ENCODE measurements at regions not wholly inside any gene's neighbourhood (a gene's known extent, or its start where the extent isn't known, plus 50 kb on each side); places are given as distances from the start of the nearest gene placed in this dataset.

- Histone ChIP-seq H3F3A (ENCODE audit: insufficient read depth) (no peaks in the 10 kb centered on the region), H3K79me2 (ENCODE audit: insufficient read depth, low read length) (no peaks in the 10 kb centered on the region), H4K20me1 (ENCODE audit: low read depth, low read length) (no peaks in the 10 kb centered on the region), H3K27ac (ENCODE audit: low read depth, low read length) (no peak overlapping the region), H3K4me2 (ENCODE audit: low read depth, low read length, poor library complexity, severe bottlenecking) (no peak overlapping the region), H3K9me2 (replicated peaks; ENCODE audit: insufficient read depth, low read length) (no peaks in the 10 kb centered on the region), H3K36me3 (ENCODE audit: low read length) (no peaks in the 10 kb centered on the region), H3K9me3 (ENCODE audit: insufficient read depth, low read length) (no peaks in the 10 kb centered on the region), H3K27me3 (ENCODE audit: low read length) (no peaks in the 10 kb centered on the region), H2AFZ (ENCODE audit: low read depth, low read length, severe bottlenecking) (no peak overlapping the region), H3K4me3 (ENCODE audit: insufficient read depth, low read length, poor library complexity, severe bottlenecking) (no peak overlapping the region), H3K9ac (ENCODE audit: low read length) (no peak overlapping the region)
- TF ChIP-seq EZH2phosphoT487 (conservative IDR thresholded peaks at IDR 0.05; ENCODE audit: low read length) = no peak
- TF ChIP-seq CTCF (IDR thresholded peaks at IDR 0.05; ENCODE audit: insufficient read depth, low read length, poor library complexity, severe bottlenecking) = no peak
Measured at GRCh38 chr7:125661006-125661405, 731.4 kb upstream of the POT1 start.

DNA sequence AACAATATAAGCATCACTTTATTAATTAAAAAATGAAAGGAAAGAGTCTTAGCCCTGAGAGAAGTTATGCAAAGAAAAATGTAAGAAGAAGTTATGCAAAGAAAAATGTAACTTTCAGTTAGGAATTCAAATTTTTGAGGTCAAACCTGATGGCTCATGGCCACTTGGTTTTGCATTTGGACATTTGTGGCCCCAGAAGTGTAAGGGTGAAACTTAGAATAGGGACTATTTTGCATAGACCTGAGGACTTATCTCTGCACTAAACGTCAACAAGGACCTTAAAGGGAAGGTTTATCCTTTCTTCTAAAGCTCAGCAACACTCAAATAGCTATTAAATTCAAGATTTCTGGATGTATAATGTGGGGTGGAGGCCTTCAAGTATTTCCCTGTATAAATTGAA is 724.5 kb upstream of the POT1 start:
- Histone ChIP-seq H3K4me2 (ENCODE audit: low read depth, low read length, poor library complexity, severe bottlenecking) (no peak overlapping the region), H3K27ac (ENCODE audit: low read depth, low read length) (no peak overlapping the region), H2AFZ (ENCODE audit: low read depth, low read length, severe bottlenecking) (peak overlapping the region; percentile 60), H3K27me3 (ENCODE audit: low read length) (no peaks in the 10 kb centered on the region), H3K79me2 (ENCODE audit: insufficient read depth, low read length) (no peaks in the 10 kb centered on the region), H3K9me2 (replicated peaks; ENCODE audit: insufficient read depth, low read length) (no peaks in the 10 kb centered on the region), H3K4me3 (ENCODE audit: insufficient read depth, low read length, poor library complexity, severe bottlenecking) (no peak overlapping the region), H3K9me3 (ENCODE audit: insufficient read depth, low read length) (no peaks in the 10 kb centered on the region), H3K9ac (ENCODE audit: low read length) (no peak overlapping the region), H4K20me1 (ENCODE audit: low read depth, low read length) (no peaks in the 10 kb centered on the region), H3F3A (ENCODE audit: insufficient read depth) (no peaks in the 10 kb centered on the region), H3K36me3 (ENCODE audit: low read length) (no peaks in the 10 kb centered on the region)
- TF ChIP-seq EZH2phosphoT487 (conservative IDR thresholded peaks at IDR 0.05; ENCODE audit: low read length) = no peak
- no peak for TF ChIP-seq CTCF (IDR thresholded peaks at IDR 0.05; ENCODE audit: insufficient read depth, low read length, poor library complexity, severe bottlenecking)

DNA sequence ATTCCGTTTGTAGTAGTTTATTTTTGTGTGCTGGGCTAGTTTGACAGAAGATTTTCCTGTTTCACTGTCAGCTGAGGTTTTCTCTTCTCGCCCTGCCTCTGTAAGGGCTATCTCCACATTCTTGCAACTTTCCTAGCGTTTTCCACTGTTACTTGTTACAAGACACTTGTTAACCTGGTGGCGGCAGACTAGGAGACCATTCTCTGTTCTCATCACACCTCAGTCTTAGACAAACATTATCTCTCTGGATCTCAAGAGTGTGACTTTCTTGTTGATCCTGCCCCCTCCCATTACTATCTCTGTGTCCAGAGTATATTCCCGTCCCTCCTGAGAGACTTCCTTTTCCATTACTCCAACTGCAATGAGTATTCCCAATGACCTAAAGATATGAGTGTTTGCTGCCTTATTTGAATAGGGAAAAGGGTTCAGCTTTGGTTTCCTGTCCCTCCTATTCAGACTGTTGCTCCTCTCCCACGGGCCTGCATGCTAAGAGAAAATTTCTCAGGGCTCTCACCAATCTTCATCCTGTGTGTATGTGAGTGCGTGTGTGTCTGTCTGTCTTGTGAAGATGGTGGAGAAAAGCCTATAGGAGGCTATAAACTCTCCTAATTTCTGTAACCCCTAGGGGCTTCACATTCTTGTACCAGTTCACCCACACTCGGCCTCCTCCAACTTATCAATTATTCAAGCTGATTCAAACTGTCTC is 722.4 kb upstream of the POT1 start:
- H4K20me1 ChIP-seq (ENCODE audit: low read depth, low read length) = no peaks in the 10 kb centered on the region
- H3K9ac ChIP-seq (ENCODE audit: low read length) = no peak overlapping the region
- peak overlapping the region; percentile 27 for H2AFZ ChIP-seq (ENCODE audit: low read depth, low read length, severe bottlenecking)
- H3K27me3 ChIP-seq (ENCODE audit: low read length) = no peaks in the 10 kb centered on the region
- H3K27ac ChIP-seq (ENCODE audit: low read depth, low read length) = no peak overlapping the region
- TF ChIP-seq CTCF (IDR thresholded peaks at IDR 0.05; ENCODE audit: insufficient read depth, low read length, poor library complexity, severe bottlenecking) (no peak), EZH2phosphoT487 (conservative IDR thresholded peaks at IDR 0.05; ENCODE audit: low read length) (no peak)
- H3K9me3 ChIP-seq (ENCODE audit: insufficient read depth, low read length) = no peaks in the 10 kb centered on the region
- no peak overlapping the region for H3K4me2 ChIP-seq (ENCODE audit: low read depth, low read length, poor library complexity, severe bottlenecking)
- H3K9me2 ChIP-seq (replicated peaks; ENCODE audit: insufficient read depth, low read length) = no peaks in the 10 kb centered on the region
- no peaks in the 10 kb centered on the region for H3F3A ChIP-seq (ENCODE audit: insufficient read depth)
- H3K4me3 ChIP-seq (ENCODE audit: insufficient read depth, low read length, poor library complexity, severe bottlenecking) = no peak overlapping the region
- H3K36me3 ChIP-seq (ENCODE audit: low read length) = no peaks in the 10 kb centered on the region
- H3K79me2 ChIP-seq (ENCODE audit: insufficient read depth, low read length) = no peaks in the 10 kb centered on the region
